GM23338 (cell line): ENCODE measurements at regions not wholly inside any gene's neighbourhood (a gene's known extent, or its start where the extent isn't known, plus 50 kb on each side); places are given as distances from the start of the nearest gene placed in this dataset.

Source experiments
- CREB1 ChIP-seq: fragments of 250-450 bp; sonication (Bioruptor Pico); IDR thresholded peaks from 2 replicates; pipeline ENCODE4 v1.5.0; 2020; ENCODE audit warnings: low read depth, mild to moderate bottlenecking, moderate library complexity
- EZH2 ChIP-seq: fragments of 200-600 bp; sonication (generic); IDR thresholded peaks from one replicate; pipeline ENCODE4 v1.8.0; 2017; ENCODE audit warnings: antibody characterized with exemption, mild to moderate bottlenecking, low read depth; ENCODE audit not compliant: unreplicated experiment
- EZH2phosphoT487 ChIP-seq: fragments of 200-600 bp; sonication (generic); IDR thresholded peaks from one replicate; pipeline ENCODE4 v1.8.1; 2018; ENCODE audit warnings: antibody characterized with exemption; ENCODE audit not compliant: unreplicated experiment
- JUNB ChIP-seq: IDR thresholded peaks from one replicate; pipeline ENCODE4 v1.6.1; 2016; ENCODE audit warnings: antibody characterized with exemption; ENCODE audit not compliant: unreplicated experiment
- NANOG ChIP-seq: IDR thresholded peaks from 2 replicates; pipeline ENCODE4 v1.6.1; 2016; ENCODE audit warnings: antibody characterized with exemption, borderline replicate concordance
- POLR2AphosphoS5 ChIP-seq: IDR thresholded peaks from 2 replicates; pipeline ENCODE4 v1.6.1; 2016; ENCODE audit warnings: antibody characterized with exemption, low read depth
- STAT1 ChIP-seq: IDR thresholded peaks from one replicate; pipeline ENCODE4 v1.6.1; 2016; ENCODE audit warnings: antibody characterized with exemption; ENCODE audit not compliant: unreplicated experiment
- ZNF331 ChIP-seq: fragments of 250-450 bp; sonication (Bioruptor Pico); IDR thresholded peaks from 2 replicates; pipeline ENCODE4 v1.5.0; 2020; ENCODE audit warnings: low read depth, mild to moderate bottlenecking, moderate library complexity
- TF ChIP-seq, protein P1 (sequence below), 2 experiments: fragments of 200-600 bp in 1 of 2; sonication (generic) in 1 of 2; conservative IDR thresholded peaks; 2 replicates each; pipeline versions ENCODE4 v1.5.1 to v1.6.1; 2016 to 2017; ENCODE audit warnings: antibody characterized with exemption in 2 of 2, low read depth in 2 of 2, mild to moderate bottlenecking in 2 of 2, moderate library complexity in 1 of 2
- TF ChIP-seq, protein P2 (sequence below): IDR thresholded peaks from one replicate; pipeline ENCODE4 v1.6.1; 2018; ENCODE audit warnings: antibody characterized with exemption; ENCODE audit not compliant: unreplicated experiment

DNA sequence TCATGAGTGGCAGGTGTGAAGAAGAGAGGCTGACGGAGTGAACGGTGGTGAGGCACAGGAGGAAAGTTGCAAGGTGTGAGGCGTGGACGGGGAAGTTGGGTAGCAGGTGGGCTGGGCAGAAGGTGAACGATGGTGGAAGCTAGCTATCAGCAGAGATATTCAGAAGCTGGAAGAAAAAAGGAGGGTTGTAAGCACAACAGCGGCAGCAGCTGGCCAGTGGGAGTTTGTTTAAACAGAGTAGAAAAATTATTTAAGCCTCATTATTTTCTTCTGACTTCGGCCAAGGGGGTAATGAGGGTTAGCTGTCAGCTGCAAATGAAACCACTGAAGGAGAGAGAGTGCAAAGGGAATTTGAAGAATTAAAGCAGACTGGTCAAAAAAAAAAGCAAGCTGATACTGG lies 62.1 kb upstream of the PRKAR2B start:
- TF ChIP-seq, protein P1, sequence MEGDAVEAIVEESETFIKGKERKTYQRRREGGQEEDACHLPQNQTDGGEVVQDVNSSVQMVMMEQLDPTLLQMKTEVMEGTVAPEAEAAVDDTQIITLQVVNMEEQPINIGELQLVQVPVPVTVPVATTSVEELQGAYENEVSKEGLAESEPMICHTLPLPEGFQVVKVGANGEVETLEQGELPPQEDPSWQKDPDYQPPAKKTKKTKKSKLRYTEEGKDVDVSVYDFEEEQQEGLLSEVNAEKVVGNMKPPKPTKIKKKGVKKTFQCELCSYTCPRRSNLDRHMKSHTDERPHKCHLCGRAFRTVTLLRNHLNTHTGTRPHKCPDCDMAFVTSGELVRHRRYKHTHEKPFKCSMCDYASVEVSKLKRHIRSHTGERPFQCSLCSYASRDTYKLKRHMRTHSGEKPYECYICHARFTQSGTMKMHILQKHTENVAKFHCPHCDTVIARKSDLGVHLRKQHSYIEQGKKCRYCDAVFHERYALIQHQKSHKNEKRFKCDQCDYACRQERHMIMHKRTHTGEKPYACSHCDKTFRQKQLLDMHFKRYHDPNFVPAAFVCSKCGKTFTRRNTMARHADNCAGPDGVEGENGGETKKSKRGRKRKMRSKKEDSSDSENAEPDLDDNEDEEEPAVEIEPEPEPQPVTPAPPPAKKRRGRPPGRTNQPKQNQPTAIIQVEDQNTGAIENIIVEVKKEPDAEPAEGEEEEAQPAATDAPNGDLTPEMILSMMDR (conservative IDR thresholded peaks at IDR 0.05; ENCODE audit: low read depth in 2 of 2) = no peak
- no peak for TF ChIP-seq NANOG
- no peak for TF ChIP-seq ZNF331
- TF ChIP-seq EZH2 = no peak
- no peak for TF ChIP-seq EZH2phosphoT487
- TF ChIP-seq STAT1 = no peak
- TF ChIP-seq JUNB = no peak
- TF ChIP-seq, protein P2, sequence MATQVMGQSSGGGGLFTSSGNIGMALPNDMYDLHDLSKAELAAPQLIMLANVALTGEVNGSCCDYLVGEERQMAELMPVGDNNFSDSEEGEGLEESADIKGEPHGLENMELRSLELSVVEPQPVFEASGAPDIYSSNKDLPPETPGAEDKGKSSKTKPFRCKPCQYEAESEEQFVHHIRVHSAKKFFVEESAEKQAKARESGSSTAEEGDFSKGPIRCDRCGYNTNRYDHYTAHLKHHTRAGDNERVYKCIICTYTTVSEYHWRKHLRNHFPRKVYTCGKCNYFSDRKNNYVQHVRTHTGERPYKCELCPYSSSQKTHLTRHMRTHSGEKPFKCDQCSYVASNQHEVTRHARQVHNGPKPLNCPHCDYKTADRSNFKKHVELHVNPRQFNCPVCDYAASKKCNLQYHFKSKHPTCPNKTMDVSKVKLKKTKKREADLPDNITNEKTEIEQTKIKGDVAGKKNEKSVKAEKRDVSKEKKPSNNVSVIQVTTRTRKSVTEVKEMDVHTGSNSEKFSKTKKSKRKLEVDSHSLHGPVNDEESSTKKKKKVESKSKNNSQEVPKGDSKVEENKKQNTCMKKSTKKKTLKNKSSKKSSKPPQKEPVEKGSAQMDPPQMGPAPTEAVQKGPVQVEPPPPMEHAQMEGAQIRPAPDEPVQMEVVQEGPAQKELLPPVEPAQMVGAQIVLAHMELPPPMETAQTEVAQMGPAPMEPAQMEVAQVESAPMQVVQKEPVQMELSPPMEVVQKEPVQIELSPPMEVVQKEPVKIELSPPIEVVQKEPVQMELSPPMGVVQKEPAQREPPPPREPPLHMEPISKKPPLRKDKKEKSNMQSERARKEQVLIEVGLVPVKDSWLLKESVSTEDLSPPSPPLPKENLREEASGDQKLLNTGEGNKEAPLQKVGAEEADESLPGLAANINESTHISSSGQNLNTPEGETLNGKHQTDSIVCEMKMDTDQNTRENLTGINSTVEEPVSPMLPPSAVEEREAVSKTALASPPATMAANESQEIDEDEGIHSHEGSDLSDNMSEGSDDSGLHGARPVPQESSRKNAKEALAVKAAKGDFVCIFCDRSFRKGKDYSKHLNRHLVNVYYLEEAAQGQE = no peak
- no peak for TF ChIP-seq POLR2AphosphoS5
- no peak for TF ChIP-seq CREB1 (CRISPR knock-in tag)
